ENCODE measurements at regions not wholly inside any gene's neighbourhood (a gene's known extent, or its start where the extent isn't known, plus 50 kb on each side); places are given as distances from the start of the nearest gene placed in this dataset.

DNA sequence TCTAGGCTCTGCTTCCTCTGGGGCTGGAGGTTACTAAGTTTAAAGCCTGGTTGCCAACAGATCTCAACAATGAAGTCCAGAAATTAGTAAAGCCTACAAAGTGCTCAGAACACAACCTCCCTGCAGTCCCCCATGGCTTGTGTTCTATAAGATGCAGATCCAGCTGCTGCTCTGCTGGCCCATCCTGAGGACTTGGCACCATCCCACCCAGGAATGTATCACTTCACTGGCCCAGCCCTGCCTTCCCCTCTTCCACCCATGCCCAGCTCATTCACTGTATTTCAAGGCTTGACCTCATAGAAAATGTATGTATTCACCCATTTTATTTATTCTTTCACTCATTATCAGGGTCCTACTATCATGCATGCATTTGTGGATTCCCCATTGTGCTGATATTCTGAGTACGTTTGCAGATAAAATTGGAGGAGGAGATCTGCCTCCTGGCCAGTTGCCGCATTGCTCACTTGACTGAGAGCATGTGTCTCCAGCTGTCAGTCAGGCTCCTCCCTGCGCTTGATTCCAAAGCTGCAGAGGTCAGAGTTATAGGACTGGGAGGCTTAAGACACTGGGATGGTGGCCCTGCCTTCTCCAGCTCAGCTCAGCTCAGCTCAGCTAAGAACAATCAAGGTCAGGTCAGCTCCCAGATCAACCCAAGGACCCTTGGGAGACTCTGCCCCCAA, 104.8 kb downstream of the MAFB start:
- H3K14ac ChIP-seq (ENCODE audit: insufficient read length): no peak overlapping the region
- H3K79me1 ChIP-seq (ENCODE audit: low read depth, low read length): no peaks in the 10 kb centered on the region
- no peaks in the 10 kb centered on the region; a peak in 1 of 7 replicates for H3K27me3 ChIP-seq (replicated peaks in 1 of 4; ENCODE audit: control insufficient read depth in 3 of 4, extremely low read depth in 1 of 4, insufficient read depth in 3 of 4, low read length in 3 of 4)
- H3K9me3 ChIP-seq (ENCODE audit: insufficient read depth in 2 of 2, low read depth in 1 of 2, low read length in 1 of 2): peaks cover 0 to 4% of the 10 kb centered on the region in 2 experiments; a peak in 1 of 4 replicates
- no peaks in the 10 kb centered on the region for H3K36me3 ChIP-seq (ENCODE audit: control insufficient read depth in 2 of 4, insufficient read depth in 4 of 4, low read length in 3 of 4)
- H2BK5ac ChIP-seq (ENCODE audit: low read depth, low read length): no peak overlapping the region
- no peak overlapping the region for H3K56ac ChIP-seq (replicated peaks; ENCODE audit: insufficient read length, low read depth, low read length)
- H4K20me1 ChIP-seq (replicated peaks in 1 of 2; ENCODE audit: control insufficient read depth in 1 of 2, insufficient read depth in 2 of 2, low read length in 2 of 2): no peaks in the 10 kb centered on the region
- H3K18ac ChIP-seq (ENCODE audit: extremely low read depth, low read length): no peak overlapping the region
- no peak overlapping the region for H2AFZ ChIP-seq (ENCODE audit: low read length)
- no peak overlapping the region for H2BK12ac ChIP-seq (ENCODE audit: low read depth, low read length)
- no peak overlapping the region for H2BK20ac ChIP-seq (ENCODE audit: low read length)
- no peak overlapping the region for H4K91ac ChIP-seq (replicated peaks; ENCODE audit: insufficient read length, low read length)
- H2AK5ac ChIP-seq (ENCODE audit: low read depth, low read length): no peak overlapping the region
- no peak overlapping the region for H3K9ac ChIP-seq (replicated peaks in 1 of 4; ENCODE audit: extremely low read depth in 1 of 4, low read depth in 3 of 4, low read length in 3 of 4)
- H3K4me1 ChIP-seq (replicated peaks in 1 of 4; ENCODE audit: control insufficient read depth in 3 of 4, insufficient read depth in 4 of 4, low read length in 3 of 4): peaks cover 0 to 3% (median under 1%) of the 10 kb centered on the region in 4 experiments; a peak in 1 of 7 replicates
- no peak overlapping the region for H3K27ac ChIP-seq (ENCODE audit: low read depth, low read length)
- H2BK120ac ChIP-seq (replicated peaks; ENCODE audit: low read depth, low read length): no peak overlapping the region
- POLR2A ChIA-PET (ENCODE audit: partially characterized antibody): no interaction called here
- FAIRE-seq: no peak
- H3K4ac ChIP-seq (replicated peaks; ENCODE audit: insufficient read length, low read depth, low read length): no peak overlapping the region
- H3K23me2 ChIP-seq (ENCODE audit: low read depth, low read length): no peaks in the 10 kb centered on the region; the same call in 1 of the 2 replicates
- DNase-seq (ENCODE audit: low read depth in 1 of 2, low spot score in 2 of 2): no peak
- 86% methylated on average over 3 of the region's 3 CpGs; no CpG with 5 or more reads in 1 of the 2 experiments for WGBS, 2 experiments (ENCODE audit: extremely low coverage in 1 of 2, insufficient coverage in 1 of 2, insufficient read length in 1 of 2, insufficient replicate concordance in 2 of 2, low coverage in 1 of 2, low lambda C conversion rate in 2 of 2, missing lambda C conversion rate in 1 of 2)
- no peak for TF ChIP-seq KDM1A (IDR thresholded peaks at IDR 0.05; ENCODE audit: borderline replicate concordance, low read length)
- no peak for TF ChIP-seq SP1 (IDR thresholded peaks at IDR 0.05; ENCODE audit: low read depth, low read length)
- TF ChIP-seq TEAD4 (IDR thresholded peaks at IDR 0.05; ENCODE audit: low read depth, low read length): no peak
- no peak for TF ChIP-seq EZH2 (IDR thresholded peaks at IDR 0.05; ENCODE audit: low read depth, low read length, severe bottlenecking)
- TF ChIP-seq MAFK (IDR thresholded peaks at IDR 0.05; ENCODE audit: low read depth, low read length): no peak
- no peak for TF ChIP-seq SP2 (IDR thresholded peaks at IDR 0.05; ENCODE audit: low read length)
- TF ChIP-seq POLR2A (IDR thresholded peaks at IDR 0.05; ENCODE audit: control extremely low read depth in 1 of 2, low read depth in 2 of 2, low read length in 2 of 2): no peak
- no peak for TF ChIP-seq CHD1 (IDR thresholded peaks at IDR 0.05; ENCODE audit: low read depth, low read length)
- TF ChIP-seq RFX5 (IDR thresholded peaks at IDR 0.05; ENCODE audit: borderline replicate concordance, low read depth, low read length): no peak
- TF ChIP-seq, protein P1, sequence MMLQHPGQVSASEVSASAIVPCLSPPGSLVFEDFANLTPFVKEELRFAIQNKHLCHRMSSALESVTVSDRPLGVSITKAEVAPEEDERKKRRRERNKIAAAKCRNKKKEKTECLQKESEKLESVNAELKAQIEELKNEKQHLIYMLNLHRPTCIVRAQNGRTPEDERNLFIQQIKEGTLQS (IDR thresholded peaks at IDR 0.05; ENCODE audit: insufficient read depth, low read depth, low read length): no peak
- no peak for TF ChIP-seq CHD2 (IDR thresholded peaks at IDR 0.05; ENCODE audit: low read length)
- no peak for TF ChIP-seq E2F6 (IDR thresholded peaks at IDR 0.05)
- TF ChIP-seq RBBP5 (IDR thresholded peaks at IDR 0.05; ENCODE audit: borderline replicate concordance, low read depth, low read length): no peak
- no peak overlapping the region for H3K4me3 ChIP-seq (ENCODE audit: extremely low read depth in 1 of 4, insufficient read depth in 2 of 4, low read depth in 3 of 4, low read length in 4 of 4)
- H3K23ac ChIP-seq (ENCODE audit: insufficient read length): no peak overlapping the region
- H2BK15ac ChIP-seq (ENCODE audit: low read length): no peak overlapping the region
- H4K5ac ChIP-seq (ENCODE audit: insufficient read length, low read depth, low read length): no peak overlapping the region
- CTCF ChIA-PET (ENCODE audit: partially characterized antibody): no interaction called here
- no peak overlapping the region for H4K8ac ChIP-seq (ENCODE audit: extremely low read depth, insufficient read depth, low read length)
- no peak overlapping the region for H3K4me2 ChIP-seq (ENCODE audit: insufficient read depth in 1 of 2, low read depth in 2 of 2, low read length in 2 of 2)
- H3K79me2 ChIP-seq (ENCODE audit: control insufficient read depth in 1 of 2, insufficient read depth in 2 of 2, low read length in 2 of 2): no peaks in the 10 kb centered on the region
